Keratinocyte (primary cell): ENCODE measurements at regions not wholly inside any gene's neighbourhood (a gene's known extent, or its start where the extent isn't known, plus 50 kb on each side); places are given as distances from the start of the nearest gene placed in this dataset.

Source experiments
- DNase-seq: peaks from one replicate; pipeline ENCODE4 v3.0.0-alpha.2; 2011; ENCODE audit warnings: low read depth, missing footprints, low spot score
- FAIRE-seq: peaks from 2 replicates; lab custom pipeline; 2011; peaks lifted over from hg19 to GRCh38; lab: Jason Lieb, UNC
- H2AFZ ChIP-seq: 2 replicates; pipeline ENCODE4 v1.6.0; 2012; ENCODE audit warnings: low read length, control low read depth, inconsistent platforms; ENCODE audit not compliant: control insufficient read depth
- H3K27ac ChIP-seq: 2 replicates; pipeline ENCODE4 v1.5.1; 2011; ENCODE audit warnings: low read length; ENCODE audit not compliant: control insufficient read depth, insufficient read depth
- H3K27me3 ChIP-seq: 3 replicates; pipeline ENCODE4 v1.6.0; 2011; ENCODE audit warnings: low read length; ENCODE audit not compliant: control insufficient read depth, insufficient read depth; ENCODE audit errors: extremely low read depth
- H3K36me3 ChIP-seq, 2 experiments: 2 replicates in 1 of 2; 3 replicates in 1 of 2; pipeline ENCODE4 v1.5.1; 2011; ENCODE audit warnings: low read length in 2 of 2, mild to moderate bottlenecking in 1 of 2; ENCODE audit not compliant: control insufficient read depth in 2 of 2, insufficient read depth in 2 of 2; ENCODE audit errors: extremely low read depth in 1 of 2
- H3K4me1 ChIP-seq: 3 replicates; pipeline ENCODE4 v1.5.1; 2011; ENCODE audit warnings: low read length; ENCODE audit not compliant: control insufficient read depth, insufficient read depth; ENCODE audit errors: extremely low read depth
- H3K4me2 ChIP-seq: 3 replicates; pipeline ENCODE4 v1.6.0; 2011; ENCODE audit warnings: low read depth, low read length; ENCODE audit not compliant: control insufficient read depth, insufficient read depth; ENCODE audit errors: extremely low read depth
- H3K4me3 ChIP-seq, 3 experiments: fragments of 200-600 bp in 1 of 3; sonication (generic) in 1 of 3; 2 replicates in 2 of 3; 3 replicates in 1 of 3; pipeline ENCODE4 v1.5.1; 2011 to 2016; ENCODE audit warnings: low read length in 3 of 3, mild to moderate bottlenecking in 3 of 3, control low read depth in 2 of 3, inconsistent platforms in 1 of 3, low read depth in 1 of 3, mixed read lengths in 1 of 3, mixed run types in 1 of 3, moderate library complexity in 1 of 3; ENCODE audit not compliant: control insufficient read depth in 2 of 3, insufficient read depth in 2 of 3; ENCODE audit errors: extremely low read depth in 1 of 3
- H3K79me2 ChIP-seq: 2 replicates; pipeline ENCODE4 v1.6.0; 2012; ENCODE audit warnings: low read length; ENCODE audit not compliant: control insufficient read depth, insufficient read depth
- H3K9ac ChIP-seq: 3 replicates; pipeline ENCODE4 v1.6.0; 2011; ENCODE audit warnings: low read length; ENCODE audit not compliant: control insufficient read depth, insufficient read depth; ENCODE audit errors: extremely low read depth
- H3K9me1 ChIP-seq: 3 replicates; pipeline ENCODE4 v1.6.0; 2011; ENCODE audit warnings: low read length; ENCODE audit not compliant: control insufficient read depth, insufficient read depth; ENCODE audit errors: extremely low read depth
- H3K9me3 ChIP-seq: 2 replicates; pipeline ENCODE4 v1.5.1; 2012; ENCODE audit warnings: low read depth, low read length; ENCODE audit not compliant: control insufficient read depth
- H4K20me1 ChIP-seq: 3 replicates; pipeline ENCODE4 v1.6.0; 2011; ENCODE audit warnings: low read length; ENCODE audit not compliant: control insufficient read depth, insufficient read depth; ENCODE audit errors: extremely low read depth
- EZH2 ChIP-seq: IDR thresholded peaks from one replicate; pipeline ENCODE4 v1.6.1; 2012; ENCODE audit warnings: inconsistent platforms, mild to moderate bottlenecking, low read length, moderate library complexity
- dilution Hi-C: fragments of 300-500 bp; cut with MboI; formaldehyde crosslinking; loops from one replicate; pipeline ENCODE4 v1.7.0; 2020; ENCODE audit warnings: low sequenced_read_pairs; ENCODE audit not compliant: extremely low pct_ligation_motif_present
- TF ChIP-seq, protein P1 (sequence below), 3 experiments: IDR thresholded peaks in 1 of 3; conservative IDR thresholded peaks in 1 of 3; optimal IDR thresholded peaks in 1 of 3; 2 replicates in 2 of 3; 3 replicates in 1 of 3; pipeline versions ENCODE3 to v1.5.1; 2011; ENCODE audit warnings: low read length in 3 of 3, mild to moderate bottlenecking in 3 of 3, moderate library complexity in 2 of 3, control low read depth in 1 of 3, inconsistent platforms in 1 of 3; ENCODE audit not compliant: insufficient read depth in 2 of 3; ENCODE audit errors: extremely low read depth in 1 of 3

DNA sequence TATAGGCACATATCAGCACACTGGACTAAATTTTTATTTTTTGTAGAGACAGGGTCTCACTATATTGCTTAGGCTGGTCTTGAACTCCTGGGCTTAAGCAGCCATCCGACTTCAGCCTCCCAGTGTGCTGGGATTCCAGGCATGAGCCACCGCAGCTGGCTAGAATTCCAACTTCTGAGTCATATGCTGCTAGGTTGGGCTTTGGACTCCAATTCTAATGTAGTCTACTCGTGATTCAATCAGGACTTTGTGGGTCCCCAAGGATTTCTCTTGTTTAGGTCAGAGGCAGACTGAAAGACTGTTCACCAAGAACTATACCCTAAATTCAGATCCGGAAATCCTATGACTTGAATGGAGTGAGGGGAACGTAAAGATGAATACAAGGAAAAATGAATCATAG lies 68.2 kb upstream of the CHD1 start:
- Histone ChIP-seq H3K79me2 (no peaks in the 10 kb centered on the region), H3K36me3 (no peaks in the 10 kb centered on the region), H3K27ac (no peak overlapping the region), H3K4me2 (no peak overlapping the region), H3K9ac (no peak overlapping the region), H3K27me3 (no peaks in the 10 kb centered on the region), H4K20me1 (no peaks in the 10 kb centered on the region), H3K9me3 (no peaks in the 10 kb centered on the region), H3K4me1 (no peaks in the 10 kb centered on the region), H2AFZ (no peak overlapping the region), H3K9me1 (no peaks in the 10 kb centered on the region), H3K4me3 (no peak overlapping the region)
- FAIRE-seq: no peak
- TF ChIP-seq, protein P1, sequence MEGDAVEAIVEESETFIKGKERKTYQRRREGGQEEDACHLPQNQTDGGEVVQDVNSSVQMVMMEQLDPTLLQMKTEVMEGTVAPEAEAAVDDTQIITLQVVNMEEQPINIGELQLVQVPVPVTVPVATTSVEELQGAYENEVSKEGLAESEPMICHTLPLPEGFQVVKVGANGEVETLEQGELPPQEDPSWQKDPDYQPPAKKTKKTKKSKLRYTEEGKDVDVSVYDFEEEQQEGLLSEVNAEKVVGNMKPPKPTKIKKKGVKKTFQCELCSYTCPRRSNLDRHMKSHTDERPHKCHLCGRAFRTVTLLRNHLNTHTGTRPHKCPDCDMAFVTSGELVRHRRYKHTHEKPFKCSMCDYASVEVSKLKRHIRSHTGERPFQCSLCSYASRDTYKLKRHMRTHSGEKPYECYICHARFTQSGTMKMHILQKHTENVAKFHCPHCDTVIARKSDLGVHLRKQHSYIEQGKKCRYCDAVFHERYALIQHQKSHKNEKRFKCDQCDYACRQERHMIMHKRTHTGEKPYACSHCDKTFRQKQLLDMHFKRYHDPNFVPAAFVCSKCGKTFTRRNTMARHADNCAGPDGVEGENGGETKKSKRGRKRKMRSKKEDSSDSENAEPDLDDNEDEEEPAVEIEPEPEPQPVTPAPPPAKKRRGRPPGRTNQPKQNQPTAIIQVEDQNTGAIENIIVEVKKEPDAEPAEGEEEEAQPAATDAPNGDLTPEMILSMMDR (optimal IDR thresholded peaks at IDR 0.05 in 1 of 3, IDR thresholded peaks at IDR 0.05 in 1 of 3, conservative IDR thresholded peaks at IDR 0.05 in 1 of 3; ENCODE audit: extremely low read depth in 1 of 3, insufficient read depth in 2 of 3, low read length in 3 of 3): no peak
- no peak for TF ChIP-seq EZH2
- no peak for DNase-seq
- dilution Hi-C loops: no loop called here

- Histone ChIP-seq H3K27me3 (no peaks in the 10 kb centered on the region), H3K9ac (no peak overlapping the region), H3K4me2 (no peak overlapping the region), H3K27ac (no peak overlapping the region), H4K20me1 (no peaks in the 10 kb centered on the region), H3K4me1 (no peaks in the 10 kb centered on the region), H3K9me3 (no peaks in the 10 kb centered on the region), H3K4me3 (no peak overlapping the region), H2AFZ (no peak overlapping the region), H3K9me1 (no peaks in the 10 kb centered on the region), H3K36me3 (no peaks in the 10 kb centered on the region), H3K79me2 (no peaks in the 10 kb centered on the region)
- DNase-seq (no peak), FAIRE-seq (no peak)
- dilution Hi-C loops: no loop called here
- no peak for TF ChIP-seq EZH2
- TF ChIP-seq, protein P1 (optimal IDR thresholded peaks at IDR 0.05 in 1 of 3, IDR thresholded peaks at IDR 0.05 in 1 of 3, conservative IDR thresholded peaks at IDR 0.05 in 1 of 3; ENCODE audit: extremely low read depth in 1 of 3, insufficient read depth in 2 of 3, low read length in 3 of 3): no peak
Measured at GRCh38 chr5:98994611-98995010, 65.8 kb upstream of the CHD1 start.
